ENCODE measurements at regions not wholly inside any gene's neighbourhood (a gene's known extent, or its start where the extent isn't known, plus 50 kb on each side); places are given as distances from the start of the nearest gene placed in this dataset.
"Not testable (repeated sequence)": the region's sequence is repeated elsewhere in the genome, so short reads cannot be mapped to it uniquely, and the experiment has no call there.

DNA sequence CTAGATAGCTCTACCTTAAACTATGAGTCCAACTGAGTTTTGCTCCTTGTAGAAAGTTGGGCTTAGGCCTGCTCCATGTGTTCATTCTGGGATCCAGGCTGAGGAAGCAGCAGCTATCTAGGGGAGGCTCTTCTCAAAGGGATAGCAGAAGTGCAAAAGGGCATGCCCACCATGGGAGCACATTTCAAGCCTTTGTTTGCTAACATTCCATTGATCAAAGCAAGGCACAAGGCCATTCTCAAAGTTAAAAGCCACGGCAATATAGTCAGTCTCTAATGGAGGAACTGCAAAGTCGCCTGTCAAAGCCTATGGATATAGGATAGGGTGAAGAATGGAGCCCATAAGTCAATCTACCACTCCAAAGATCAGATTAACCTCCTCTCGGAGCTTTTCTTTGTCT lies 488.1 kb upstream of the ARX start:
- TF ChIP-seq, protein P1, sequence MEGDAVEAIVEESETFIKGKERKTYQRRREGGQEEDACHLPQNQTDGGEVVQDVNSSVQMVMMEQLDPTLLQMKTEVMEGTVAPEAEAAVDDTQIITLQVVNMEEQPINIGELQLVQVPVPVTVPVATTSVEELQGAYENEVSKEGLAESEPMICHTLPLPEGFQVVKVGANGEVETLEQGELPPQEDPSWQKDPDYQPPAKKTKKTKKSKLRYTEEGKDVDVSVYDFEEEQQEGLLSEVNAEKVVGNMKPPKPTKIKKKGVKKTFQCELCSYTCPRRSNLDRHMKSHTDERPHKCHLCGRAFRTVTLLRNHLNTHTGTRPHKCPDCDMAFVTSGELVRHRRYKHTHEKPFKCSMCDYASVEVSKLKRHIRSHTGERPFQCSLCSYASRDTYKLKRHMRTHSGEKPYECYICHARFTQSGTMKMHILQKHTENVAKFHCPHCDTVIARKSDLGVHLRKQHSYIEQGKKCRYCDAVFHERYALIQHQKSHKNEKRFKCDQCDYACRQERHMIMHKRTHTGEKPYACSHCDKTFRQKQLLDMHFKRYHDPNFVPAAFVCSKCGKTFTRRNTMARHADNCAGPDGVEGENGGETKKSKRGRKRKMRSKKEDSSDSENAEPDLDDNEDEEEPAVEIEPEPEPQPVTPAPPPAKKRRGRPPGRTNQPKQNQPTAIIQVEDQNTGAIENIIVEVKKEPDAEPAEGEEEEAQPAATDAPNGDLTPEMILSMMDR (conservative IDR thresholded peaks at IDR 0.05), result no peak
- H3K27ac ChIP-seq, result no peak overlapping the region

DNA sequence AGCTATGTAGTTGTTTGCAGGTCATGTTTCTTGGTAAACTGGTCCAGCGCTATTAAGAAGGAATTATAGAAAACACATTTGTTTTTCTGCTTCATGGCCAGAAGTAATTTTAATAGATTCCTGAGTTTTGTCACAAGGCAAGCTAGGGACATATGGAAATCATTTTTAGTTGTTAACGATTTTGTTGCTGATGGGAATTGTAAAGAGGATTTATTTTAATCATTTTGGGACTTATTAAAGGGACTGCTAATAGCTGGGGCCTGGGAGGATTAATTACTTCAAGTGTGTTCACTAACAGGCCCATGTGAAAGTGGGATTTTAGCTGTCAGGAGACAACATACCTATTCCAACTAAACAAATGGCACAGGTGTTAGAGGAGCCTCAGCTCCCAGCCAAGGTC lies 492.0 kb upstream of the ARX start:
- H3K27ac ChIP-seq, result no peak overlapping the region
- TF ChIP-seq, protein P1 (conservative IDR thresholded peaks at IDR 0.05), result no peak

DNA sequence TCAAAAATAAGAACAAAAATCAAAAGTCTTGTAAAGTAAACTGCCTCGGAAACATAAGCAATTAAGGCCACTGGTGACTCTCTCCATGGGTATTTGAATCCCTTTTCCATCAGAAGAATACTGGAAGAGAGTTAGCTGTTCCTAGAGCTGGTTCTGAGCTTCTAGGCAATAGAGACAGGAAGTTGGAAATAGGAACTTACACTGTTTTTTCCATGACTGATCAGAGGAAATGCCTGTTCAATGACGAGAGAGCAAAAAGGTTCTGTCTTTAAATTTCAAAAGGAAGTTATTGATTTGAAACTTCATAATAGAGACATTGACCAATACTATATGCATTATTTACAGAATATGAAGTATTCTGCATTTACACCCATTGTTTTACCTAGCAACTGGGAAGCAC lies 503.5 kb upstream of the ARX start:
- H3K27ac ChIP-seq, result no peak overlapping the region
- TF ChIP-seq, protein P1 (conservative IDR thresholded peaks at IDR 0.05), result no peak

DNA sequence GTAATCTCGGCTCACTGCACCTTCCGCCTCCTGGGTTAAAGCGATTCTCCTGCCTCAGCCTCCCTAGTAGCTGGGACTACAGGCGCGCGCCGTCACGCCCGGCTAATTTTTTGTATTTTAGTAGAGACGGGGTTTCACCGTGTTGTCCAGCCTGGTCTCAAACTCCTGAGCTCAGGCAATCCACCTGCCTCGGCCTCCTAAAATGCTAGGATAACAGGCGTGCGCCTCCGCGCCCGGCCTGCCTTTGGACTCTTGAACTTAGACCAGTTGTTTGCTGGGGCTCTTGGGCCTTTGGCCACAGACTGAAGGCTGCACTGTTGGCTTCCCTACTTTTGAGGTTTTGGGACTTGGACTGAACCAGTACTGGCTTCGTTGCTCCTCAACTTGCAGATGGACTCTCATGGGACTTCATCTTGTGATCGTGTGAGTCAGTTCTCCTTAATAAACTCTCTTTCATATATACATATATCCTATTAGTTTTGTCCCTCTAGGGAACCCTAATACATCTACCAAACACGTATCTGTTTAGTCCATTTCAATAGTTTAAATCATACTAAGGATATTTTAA lies 506.8 kb upstream of the ARX start:
- H3K27ac ChIP-seq, result not testable (repeated sequence)

DNA sequence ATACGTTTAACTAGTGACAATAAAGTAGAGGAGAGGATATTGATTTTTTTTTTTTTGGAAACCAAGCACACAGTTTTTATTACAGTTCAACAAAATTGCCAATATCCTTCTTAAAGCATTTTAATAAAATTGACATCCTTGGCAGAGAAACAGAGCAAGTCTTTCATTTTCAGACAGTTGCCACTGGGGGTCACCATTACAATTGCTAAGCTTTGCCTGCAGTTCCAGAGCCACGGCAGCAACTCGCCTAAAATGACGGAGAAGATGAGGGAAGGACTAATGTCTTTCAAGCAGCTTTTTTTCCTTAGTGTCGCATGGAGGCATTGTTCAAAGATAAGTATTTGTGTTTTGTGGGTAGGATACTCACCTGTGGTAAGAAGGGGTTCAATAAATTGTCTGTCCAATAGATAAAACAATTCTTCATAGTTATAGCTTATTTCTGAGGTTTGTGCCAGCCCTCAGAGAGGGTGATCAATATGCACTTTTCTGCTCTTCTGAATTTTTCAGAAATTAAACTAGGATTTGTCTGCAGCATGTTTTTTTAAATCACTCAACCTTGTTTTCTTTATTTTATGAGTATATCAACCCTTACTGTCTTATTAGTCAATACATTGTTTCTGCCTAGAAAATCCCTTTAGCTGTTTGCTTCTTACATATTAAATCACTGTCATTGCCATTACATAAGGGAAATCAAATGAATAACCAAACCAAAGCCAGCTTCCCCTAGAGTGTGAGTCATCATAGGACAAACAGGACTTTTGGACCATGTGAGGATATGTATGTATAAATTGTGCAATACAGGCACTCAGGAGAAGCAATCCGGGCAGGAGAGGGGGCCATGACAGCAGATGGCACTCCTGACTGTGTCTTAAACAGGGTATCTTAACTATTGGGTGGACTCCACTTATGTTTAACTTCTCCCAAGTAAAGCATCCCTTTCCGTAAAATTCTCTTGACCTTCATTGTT lies 508.1 kb upstream of the ARX start:
- TF ChIP-seq, protein P1 (conservative IDR thresholded peaks at IDR 0.05), result peak; percentile 71
- no peak overlapping the region for H3K27ac ChIP-seq

DNA sequence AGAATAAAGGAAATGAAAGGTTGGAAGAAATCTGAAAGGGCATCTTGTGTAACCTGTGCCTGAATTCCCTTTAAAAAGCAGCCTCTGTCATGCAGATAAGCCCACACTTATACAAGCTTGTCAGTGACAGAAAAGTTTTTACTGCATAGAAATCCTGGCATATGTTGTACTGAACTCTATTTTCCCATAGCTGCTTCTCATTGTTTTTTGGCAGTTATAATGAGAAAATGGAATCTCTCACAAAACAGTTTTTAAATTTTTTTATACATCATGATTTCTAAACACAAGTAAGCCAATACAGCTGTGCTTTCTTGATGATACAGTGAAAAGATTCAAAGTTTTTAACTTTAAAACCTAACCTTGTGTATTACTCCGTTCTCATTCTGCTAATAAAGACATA lies 511.4 kb upstream of the ARX start:
- TF ChIP-seq, protein P1 (conservative IDR thresholded peaks at IDR 0.05), result no peak

DNA sequence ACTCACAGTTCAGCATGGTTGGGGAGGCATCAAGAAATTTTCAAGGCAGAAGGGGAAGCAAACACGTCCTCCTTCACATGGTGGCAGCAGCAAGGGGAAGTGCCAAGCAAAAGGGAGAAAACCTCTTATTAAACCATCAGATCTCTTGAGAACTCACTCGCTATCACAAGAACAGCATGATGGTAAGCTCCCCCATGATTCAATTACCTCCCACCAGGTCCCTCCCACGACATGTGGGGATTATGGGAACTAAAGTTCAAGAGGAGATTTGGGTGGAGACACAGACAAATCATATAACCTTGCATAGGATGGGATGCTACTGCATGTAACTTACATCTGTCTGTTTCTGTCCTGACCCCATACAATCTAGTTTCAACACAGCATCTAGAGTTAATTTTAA lies 511.8 kb upstream of the ARX start:
- no peak overlapping the region for H3K27ac ChIP-seq
- TF ChIP-seq, protein P1 (conservative IDR thresholded peaks at IDR 0.05), result no peak

More for the DNA sequence above, 511.4 kb upstream of the ARX start:
- H3K27ac ChIP-seq, result no peak overlapping the region

DNA sequence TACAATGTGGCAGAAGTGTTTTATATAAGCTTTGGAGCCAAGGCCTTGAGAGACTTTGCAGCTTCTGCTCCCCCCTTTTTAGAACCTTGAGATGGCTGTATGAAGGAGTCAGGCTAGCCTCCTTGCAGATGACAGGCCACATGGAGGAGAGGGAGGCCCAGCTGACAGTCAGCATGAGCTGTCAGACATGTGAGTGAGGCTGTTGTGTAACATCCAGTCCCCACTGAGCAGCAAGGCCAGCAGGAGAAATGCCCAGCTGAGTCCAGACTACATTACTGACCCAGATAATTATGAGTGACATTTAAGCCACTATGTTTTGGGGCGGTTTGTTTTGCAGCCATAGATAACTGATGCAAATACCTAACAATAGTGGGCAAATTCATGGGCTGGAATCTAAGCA lies 515.3 kb upstream of the ARX start:
- no peak overlapping the region for H3K27ac ChIP-seq
- TF ChIP-seq, protein P1 (conservative IDR thresholded peaks at IDR 0.05), result no peak

All from VCaP (cell line).